Trophoblast cell (in vitro differentiated cells and primary cell): ENCODE measurements at regions not wholly inside any gene's neighbourhood (a gene's known extent, or its start where the extent isn't known, plus 50 kb on each side); places are given as distances from the start of the nearest gene placed in this dataset.

ENCODE experiments used
- DNase-seq, 2 donors: peaks; one replicate each; pipeline ENCODE4 v3.0.0-alpha.2; 2016
- H2AFZ ChIP-seq: 2 replicates; pipeline ENCODE4 v1.6.1; 2013; ENCODE audit warnings: low read length, moderate library complexity, mild to moderate bottlenecking; ENCODE audit not compliant: insufficient read depth, poor library complexity
- H2AK5ac ChIP-seq: 2 replicates; pipeline ENCODE4 v1.6.1; 2013; ENCODE audit warnings: mild to moderate bottlenecking, low read length
- H2BK120ac ChIP-seq: 2 replicates; pipeline ENCODE4 v1.6.1; 2013; ENCODE audit warnings: low read length, mild to moderate bottlenecking, moderate library complexity; ENCODE audit not compliant: insufficient read depth, poor library complexity
- H2BK12ac ChIP-seq: 2 replicates; pipeline ENCODE4 v1.6.1; 2013; ENCODE audit warnings: mild to moderate bottlenecking, low read length, moderate library complexity
- H2BK5ac ChIP-seq: 2 replicates; pipeline ENCODE4 v1.6.1; 2013; ENCODE audit warnings: low read length, low read depth, moderate library complexity, mild to moderate bottlenecking; ENCODE audit not compliant: poor library complexity
- H3K14ac ChIP-seq: 2 replicates; pipeline ENCODE4 v1.6.1; 2013; ENCODE audit warnings: mild to moderate bottlenecking, low read length
- H3K18ac ChIP-seq: 2 replicates; pipeline ENCODE4 v1.6.1; 2013; ENCODE audit warnings: mild to moderate bottlenecking, low read length
- H3K23ac ChIP-seq: 2 replicates; pipeline ENCODE4 v1.6.1; 2013; ENCODE audit warnings: low read length
- H3K27ac ChIP-seq: 2 replicates; pipeline ENCODE4 v1.5.1; 2013; ENCODE audit warnings: low read depth, mild to moderate bottlenecking, inconsistent platforms, low read length, moderate library complexity
- H3K27me3 ChIP-seq: 2 replicates; pipeline ENCODE4 v1.6.1; 2013; ENCODE audit warnings: inconsistent platforms, mild to moderate bottlenecking, low read length, moderate library complexity; ENCODE audit not compliant: insufficient read depth
- H3K36me3 ChIP-seq, 2 experiments: 1 replicate in 1 of 2; 2 replicates in 1 of 2; pipeline ENCODE4 v1.6.1; 2013; ENCODE audit warnings: low read length in 2 of 2, mild to moderate bottlenecking in 2 of 2, moderate library complexity in 1 of 2; ENCODE audit not compliant: insufficient read depth in 2 of 2, control insufficient read depth in 1 of 2
- H3K4ac ChIP-seq: 2 replicates; pipeline ENCODE4 v1.6.1; 2013; ENCODE audit warnings: low read depth, mild to moderate bottlenecking, low read length, moderate library complexity
- H3K4me1 ChIP-seq, 2 experiments: 1 replicate in 1 of 2; 2 replicates in 1 of 2; pipeline ENCODE4 v1.6.1; 2013; ENCODE audit warnings: low read length in 2 of 2, mild to moderate bottlenecking in 2 of 2, moderate library complexity in 1 of 2; ENCODE audit not compliant: insufficient read depth in 2 of 2, control insufficient read depth in 1 of 2
- H3K4me2 ChIP-seq: 2 replicates; pipeline ENCODE4 v1.6.1; 2013; ENCODE audit warnings: inconsistent platforms, mild to moderate bottlenecking, low read length, moderate library complexity
- H3K4me3 ChIP-seq: 2 replicates; pipeline ENCODE4 v1.5.1; 2013; ENCODE audit warnings: mild to moderate bottlenecking, low read depth, low read length, inconsistent platforms
- H3K79me1 ChIP-seq: one replicate; pipeline ENCODE4 v1.6.1; 2013; ENCODE audit warnings: low read length
- H3K79me2 ChIP-seq: 2 replicates; pipeline ENCODE4 v1.6.1; 2013; ENCODE audit warnings: low read length, mild to moderate bottlenecking; ENCODE audit not compliant: control insufficient read depth, insufficient read depth, poor library complexity
- H3K9ac ChIP-seq: 2 replicates; pipeline ENCODE4 v1.6.1; 2013; ENCODE audit warnings: mild to moderate bottlenecking, low read length
- H3K9me3 ChIP-seq: 2 replicates; pipeline ENCODE4 v1.6.1; 2013; ENCODE audit warnings: low read depth, mild to moderate bottlenecking, control low read depth, inconsistent platforms, low read length; ENCODE audit not compliant: insufficient read depth
- H4K12ac ChIP-seq: 2 replicates; pipeline ENCODE4 v1.6.1; 2013; ENCODE audit warnings: low read depth, mild to moderate bottlenecking, low read length, moderate library complexity
- H4K8ac ChIP-seq: 2 replicates; pipeline ENCODE4 v1.6.1; 2013; ENCODE audit warnings: low read depth, mild to moderate bottlenecking, low read length, moderate library complexity
- H4K91ac ChIP-seq: one replicate; pipeline ENCODE4 v1.6.1; 2013; ENCODE audit warnings: low read depth, mild to moderate bottlenecking, low read length, moderate library complexity
- WGBS: extraction: QIAGEN DNeasy Blood & Tissue Kit; methylation state at CpG from one replicate; pipeline ENCODE4 v1.1.7; 2013; ENCODE audit warnings: missing lambda C conversion rate; ENCODE audit not compliant: insufficient read length, insufficient coverage; ENCODE audit errors: extremely low coverage; 5-methylcytosine and 5-hydroxymethylcytosine counted together

GRCh38 chr1:5617179-5617520 is 375.1 kb downstream of the NPHP4 start:
- Histone ChIP-seq H2AK5ac (no peak overlapping the region), H2BK120ac (no peak overlapping the region), H3K4ac (no peak overlapping the region), H2BK5ac (no peak overlapping the region), H3K79me1 (no peaks in the 10 kb centered on the region), H3K27ac (no peak overlapping the region), H3K79me2 (no peaks in the 10 kb centered on the region), H4K91ac (no peak overlapping the region), H3K14ac (no peak overlapping the region), H3K9ac (no peak overlapping the region), H4K8ac (no peak overlapping the region), H3K4me3 (no peak overlapping the region), H3K18ac (no peak overlapping the region), H3K4me2 (no peak overlapping the region), H3K36me3 (no peaks in the 10 kb centered on the region), H3K27me3 (no peaks in the 10 kb centered on the region), H3K9me3 (peaks cover 1% of the 10 kb centered on the region), H2BK12ac (no peak overlapping the region), H4K12ac (no peak overlapping the region), H2AFZ (no peak overlapping the region), H3K23ac (no peak overlapping the region), H3K4me1 (no peaks in the 10 kb centered on the region)
- DNase-seq, result no peak
- no CpG with 5 or more reads among the region's 6 CpGs for WGBS

- Histone ChIP-seq H3K23ac (no peak overlapping the region), H3K36me3 (no peaks in the 10 kb centered on the region), H2AK5ac (no peak overlapping the region), H3K4me1 (no peaks in the 10 kb centered on the region), H3K27ac (no peak overlapping the region), H3K4me2 (no peak overlapping the region), H3K18ac (no peak overlapping the region), H2BK12ac (no peak overlapping the region), H2AFZ (no peak overlapping the region), H2BK5ac (no peak overlapping the region), H4K12ac (no peak overlapping the region), H3K4ac (no peak overlapping the region), H3K9ac (no peak overlapping the region), H3K27me3 (no peaks in the 10 kb centered on the region), H2BK120ac (no peak overlapping the region), H4K91ac (no peak overlapping the region), H3K79me1 (no peaks in the 10 kb centered on the region), H3K4me3 (no peak overlapping the region), H3K79me2 (no peaks in the 10 kb centered on the region), H3K9me3 (peaks cover 1% of the 10 kb centered on the region), H4K8ac (no peak overlapping the region), H3K14ac (no peak overlapping the region)
- DNase-seq, result no peak
- WGBS, result no CpG with 5 or more reads among the region's 22 CpGs
Measured at GRCh38 chr1:5616366-5617178, 375.7 kb downstream of the NPHP4 start.

- Histone ChIP-seq H2BK12ac (no peak overlapping the region), H4K12ac (no peak overlapping the region), H3K4me1 (no peaks in the 10 kb centered on the region), H3K9me3 (peaks cover 1% of the 10 kb centered on the region), H3K4me3 (no peak overlapping the region), H3K23ac (no peak overlapping the region), H3K4me2 (no peak overlapping the region), H3K79me1 (no peaks in the 10 kb centered on the region), H2AFZ (no peak overlapping the region), H4K8ac (no peak overlapping the region), H2BK5ac (no peak overlapping the region), H2BK120ac (no peak overlapping the region), H3K27ac (no peak overlapping the region), H3K79me2 (no peaks in the 10 kb centered on the region), H3K36me3 (no peaks in the 10 kb centered on the region), H3K4ac (no peak overlapping the region), H4K91ac (no peak overlapping the region), H3K18ac (no peak overlapping the region), H3K9ac (no peak overlapping the region), H3K14ac (no peak overlapping the region), H3K27me3 (no peaks in the 10 kb centered on the region), H2AK5ac (no peak overlapping the region)
- no CpG with 5 or more reads among the region's 5 CpGs for WGBS
- no peak for DNase-seq
Measured at GRCh38 chr1:5615076-5615475, 377.1 kb downstream of the NPHP4 start.

GRCh38 chr1:5613900-5614299 is 378.3 kb downstream of the NPHP4 start:
- Histone ChIP-seq H3K4ac (no peak overlapping the region), H3K18ac (no peak overlapping the region), H2AFZ (no peak overlapping the region), H3K79me2 (no peaks in the 10 kb centered on the region), H2BK5ac (no peak overlapping the region), H3K4me2 (no peak overlapping the region), H3K36me3 (no peaks in the 10 kb centered on the region), H3K27ac (no peak overlapping the region), H3K27me3 (no peaks in the 10 kb centered on the region), H3K9ac (no peak overlapping the region), H3K14ac (no peak overlapping the region), H4K12ac (no peak overlapping the region), H2AK5ac (no peak overlapping the region), H2BK120ac (no peak overlapping the region), H4K91ac (no peak overlapping the region), H3K79me1 (no peaks in the 10 kb centered on the region), H3K4me1 (no peaks in the 10 kb centered on the region), H2BK12ac (no peak overlapping the region), H3K9me3 (peaks cover 1% of the 10 kb centered on the region), H3K23ac (no peak overlapping the region), H4K8ac (no peak overlapping the region), H3K4me3 (no peak overlapping the region)
- no peak for DNase-seq
- WGBS, result no CpG with 5 or more reads among the region's 4 CpGs
